ENCODE measurements at regions not wholly inside any gene's neighbourhood (a gene's known extent, or its start where the extent isn't known, plus 50 kb on each side); places are given as distances from the start of the nearest gene placed in this dataset.

GRCh38 chr3:22542311-22542710 is 660.8 kb upstream of the UBE2E2 start:
- Histone ChIP-seq H4K20me1 (replicated peaks in 1 of 2; ENCODE audit: control insufficient read depth in 1 of 2, insufficient read depth in 2 of 2, low read length in 2 of 2) (no peaks in the 10 kb centered on the region), H2BK5ac (ENCODE audit: low read depth, low read length) (no peak overlapping the region), H4K8ac (ENCODE audit: extremely low read depth, insufficient read depth, low read length) (no peak overlapping the region), H3K4me2 (ENCODE audit: insufficient read depth in 1 of 2, low read depth in 2 of 2, low read length in 2 of 2) (no peak overlapping the region), H3K79me2 (ENCODE audit: control insufficient read depth in 1 of 2, insufficient read depth in 2 of 2, low read length in 2 of 2) (no peaks in the 10 kb centered on the region), H3K9ac (replicated peaks in 1 of 4; ENCODE audit: extremely low read depth in 1 of 4, low read depth in 3 of 4, low read length in 3 of 4) (no peak overlapping the region), H3K4ac (replicated peaks; ENCODE audit: insufficient read length, low read depth, low read length) (no peak overlapping the region), H3K4me1 (replicated peaks in 1 of 4; ENCODE audit: control insufficient read depth in 3 of 4, insufficient read depth in 4 of 4, low read length in 3 of 4) (no peaks in the 10 kb centered on the region), H3K9me3 (ENCODE audit: insufficient read depth in 2 of 2, low read depth in 1 of 2, low read length in 1 of 2) (no peaks in the 10 kb centered on the region), H3K56ac (replicated peaks; ENCODE audit: insufficient read length, low read depth, low read length) (no peak overlapping the region), H3K27ac (ENCODE audit: low read depth, low read length) (no peak overlapping the region), H3K27me3 (replicated peaks in 1 of 4; ENCODE audit: control insufficient read depth in 3 of 4, extremely low read depth in 1 of 4, insufficient read depth in 3 of 4, low read length in 3 of 4) (no peaks in the 10 kb centered on the region), H2BK120ac (replicated peaks; ENCODE audit: low read depth, low read length) (no peak overlapping the region), H2AK5ac (ENCODE audit: low read depth, low read length) (no peak overlapping the region), H2BK12ac (ENCODE audit: low read depth, low read length) (no peak overlapping the region), H3K36me3 (ENCODE audit: control insufficient read depth in 2 of 4, insufficient read depth in 4 of 4, low read length in 3 of 4) (no peaks in the 10 kb centered on the region), H2BK15ac (ENCODE audit: low read length) (no peak overlapping the region), H4K91ac (replicated peaks; ENCODE audit: insufficient read length, low read length) (no peak overlapping the region), H2AFZ (ENCODE audit: low read length) (no peak overlapping the region), H3K79me1 (ENCODE audit: low read depth, low read length) (no peaks in the 10 kb centered on the region), H3K14ac (ENCODE audit: insufficient read length) (no peak overlapping the region), H3K23me2 (ENCODE audit: low read depth, low read length) (no peaks in the 10 kb centered on the region), H3K4me3 (ENCODE audit: extremely low read depth in 1 of 4, insufficient read depth in 2 of 4, low read depth in 3 of 4, low read length in 4 of 4) (no peak overlapping the region), H4K5ac (ENCODE audit: insufficient read length, low read depth, low read length) (no peak overlapping the region), H3K23ac (ENCODE audit: insufficient read length) (no peak overlapping the region), H3K18ac (ENCODE audit: extremely low read depth, low read length) (no peak overlapping the region), H2BK20ac (ENCODE audit: low read length) (no peak overlapping the region)
- POLR2A ChIA-PET (ENCODE audit: partially characterized antibody): no interaction called here
- DNase-seq (ENCODE audit: low read depth in 1 of 2, low spot score in 2 of 2) (no peak), FAIRE-seq (no peak)
- no peak for TF ChIP-seq POLR2AphosphoS5 (IDR thresholded peaks at IDR 0.05; ENCODE audit: low read depth, low read length)
- TF ChIP-seq NRF1 (IDR thresholded peaks at IDR 0.05; ENCODE audit: low read depth, low read length): no peak
- no peak for TF ChIP-seq TBP (IDR thresholded peaks at IDR 0.05; ENCODE audit: low read depth, low read length)
- TF ChIP-seq CREB1 (IDR thresholded peaks at IDR 0.05): no peak
- TF ChIP-seq RFX5 (IDR thresholded peaks at IDR 0.05; ENCODE audit: borderline replicate concordance, low read depth, low read length): no peak
- TF ChIP-seq POU5F1 (IDR thresholded peaks at IDR 0.05; ENCODE audit: low read depth, low read length): no peak
- TF ChIP-seq GTF2F1 (IDR thresholded peaks at IDR 0.05; ENCODE audit: borderline replicate concordance, low read depth, low read length): no peak
- no peak for TF ChIP-seq ZNF274 (IDR thresholded peaks at IDR 0.05; ENCODE audit: borderline replicate concordance, extremely low read depth, low read length)
- no peak for TF ChIP-seq NANOG (IDR thresholded peaks at IDR 0.05; ENCODE audit: insufficient read depth, low read depth, low read length, poor library complexity, severe bottlenecking)
- no peak for TF ChIP-seq HDAC6 (IDR thresholded peaks at IDR 0.05; ENCODE audit: low read depth, low read length)
- no peak for TF ChIP-seq JUN (IDR thresholded peaks at IDR 0.05; ENCODE audit: low read depth, low read length)
- WGBS, 2 experiments (ENCODE audit: extremely low coverage in 1 of 2, insufficient coverage in 1 of 2, insufficient read length in 1 of 2, insufficient replicate concordance in 2 of 2, low coverage in 1 of 2, low lambda C conversion rate in 2 of 2, missing lambda C conversion rate in 1 of 2): 94% methylated on average over 2 of the region's 2 CpGs; no CpG with 5 or more reads in 1 of the 2 experiments
- CTCF ChIA-PET (ENCODE audit: partially characterized antibody): interaction anchor here (1.0 to 1.9 kb wide), 2 partner anchors 21 to 163 kb away, joined by 3 to 10 read pairs; no protein-coding TSS in a partner anchor

Measured in H1 (cell line).